GM19043 (cell line): ENCODE measurements at regions not wholly inside any gene's neighbourhood (a gene's known extent, or its start where the extent isn't known, plus 50 kb on each side); places are given as distances from the start of the nearest gene placed in this dataset.

Experiments used
- ATAC-seq: cut with Tn5 transposase; IDR thresholded peaks from one replicate; pipeline ENCODE4 v1.9.1; 2021; ENCODE audit warnings: low read depth; ENCODE audit not compliant: unreplicated experiment

DNA sequence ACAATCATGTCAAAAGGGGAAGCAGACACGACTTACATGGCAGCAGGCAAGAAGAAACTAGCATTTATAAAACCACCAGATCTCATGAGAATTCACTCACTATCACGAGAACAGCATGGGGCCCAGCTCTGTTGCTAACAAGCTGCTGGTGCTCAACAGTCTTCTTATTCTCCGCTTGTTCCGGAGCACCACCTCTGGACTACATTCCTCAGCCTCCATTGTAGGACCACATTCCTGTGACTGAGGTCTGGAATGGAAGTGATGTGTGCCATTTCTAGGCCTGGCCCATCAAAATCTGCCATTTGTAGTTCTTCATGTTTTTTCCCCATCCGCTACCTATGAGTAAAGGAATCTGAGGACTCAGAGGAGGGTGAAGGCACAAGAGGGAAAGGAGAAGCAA lies 111.5 kb upstream of the PTCHD1 start:
- no peak for ATAC-seq

GRCh38 chrX:23228454-23228853 lies 106.2 kb upstream of the PTCHD1 start:
- ATAC-seq = no peak

DNA sequence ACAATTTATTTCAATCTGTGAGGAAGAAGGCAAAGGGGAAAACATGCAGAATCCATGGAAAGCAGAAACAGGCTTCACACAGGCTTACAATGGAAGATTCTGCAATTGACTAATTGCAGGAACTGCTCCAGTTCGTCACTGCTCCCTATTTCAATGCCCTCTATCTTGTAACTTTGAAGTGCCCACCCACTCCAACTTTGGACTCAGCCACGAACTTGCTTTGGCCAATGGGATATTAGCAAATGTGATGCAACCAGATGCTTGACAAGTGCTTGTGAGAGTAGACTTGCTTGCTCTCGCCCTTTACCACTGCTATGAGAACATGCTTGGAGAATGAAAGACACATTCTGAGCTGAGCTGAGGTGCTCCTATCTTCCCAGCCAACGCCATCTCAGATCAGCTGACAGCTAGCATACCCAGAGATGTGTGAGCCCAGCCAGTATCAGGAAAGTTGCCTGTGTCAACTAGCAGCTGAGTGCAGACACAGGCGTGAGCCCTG lies 105.7 kb upstream of the PTCHD1 start:
- no peak for ATAC-seq

- no peak for ATAC-seq
Measured at GRCh38 chrX:23235051-23235450, 99.6 kb upstream of the PTCHD1 start.

DNA sequence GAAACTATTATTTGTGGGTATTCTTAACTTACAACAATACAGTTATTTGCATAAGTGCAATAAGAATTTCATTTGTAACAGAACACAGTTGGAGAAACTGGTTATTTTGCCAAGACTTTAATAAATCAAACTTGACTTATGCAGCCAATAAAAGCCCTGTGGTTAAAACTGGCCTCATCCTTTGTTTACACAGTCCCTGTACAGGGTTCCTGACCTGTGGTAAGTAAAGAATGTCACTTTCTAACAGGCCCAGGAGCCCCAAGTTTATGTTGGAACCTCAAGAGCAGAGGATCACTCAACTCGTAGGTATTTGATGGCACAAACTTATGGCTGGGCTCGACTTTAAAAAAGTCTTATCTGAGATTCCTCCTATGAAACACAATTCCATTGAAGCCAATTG lies 88.6 kb upstream of the PTCHD1 start:
- no peak for ATAC-seq

DNA sequence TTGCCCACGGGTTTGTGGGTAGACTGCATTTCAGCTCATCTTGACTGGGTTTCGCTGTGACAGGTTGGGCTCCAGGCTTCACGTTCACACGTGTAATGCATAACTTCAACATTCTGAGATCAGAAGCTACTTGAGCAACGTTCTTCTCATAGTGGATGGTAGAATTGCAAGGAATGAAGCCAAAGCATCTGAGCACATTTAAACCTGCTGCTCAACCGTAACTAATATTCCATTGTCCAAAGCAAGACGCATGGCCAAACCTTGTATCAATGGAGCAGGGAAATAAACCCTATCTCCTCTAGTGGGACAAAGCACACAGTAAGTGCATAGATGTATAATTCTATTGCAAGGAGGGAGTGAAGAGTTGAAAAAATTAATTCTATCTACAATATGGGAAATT lies 86.5 kb upstream of the PTCHD1 start:
- no peak for ATAC-seq

DNA sequence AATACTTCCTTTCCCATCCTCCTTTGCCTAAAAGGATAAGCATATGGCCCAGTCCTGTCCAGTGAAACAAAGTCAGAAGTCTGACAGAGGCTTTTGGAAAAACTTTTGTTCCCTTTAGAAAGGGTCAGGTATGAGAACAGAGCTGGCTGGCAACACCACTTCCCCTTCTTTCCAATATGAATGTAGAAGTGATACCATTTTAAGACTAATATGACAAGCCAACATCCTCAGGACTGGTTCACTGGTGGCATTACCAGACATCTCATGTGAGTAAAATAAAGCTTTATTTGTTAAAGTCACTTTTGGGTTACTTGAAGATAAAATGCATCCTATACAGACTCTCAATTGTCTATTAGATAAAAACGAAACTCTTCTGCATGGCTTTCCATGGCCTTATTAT lies 83.6 kb upstream of the PTCHD1 start:
- no peak for ATAC-seq

GRCh38 chrX:23263892-23264291 lies 70.8 kb upstream of the PTCHD1 start:
- no peak for ATAC-seq

GRCh38 chrX:23269923-23270322 lies 64.7 kb upstream of the PTCHD1 start:
- no peak for ATAC-seq

GRCh38 chrX:23271026-23271425 lies 63.6 kb upstream of the PTCHD1 start:
- ATAC-seq = no peak

GRCh38 chrX:23276475-23276874 lies 58.2 kb upstream of the PTCHD1 start:
- ATAC-seq = no peak
